NCI-H2227 (cell line): ENCODE measurements at regions not wholly inside any gene's neighbourhood (a gene's known extent, or its start where the extent isn't known, plus 50 kb on each side); places are given as distances from the start of the nearest gene placed in this dataset.
"Not testable (repeated sequence)": the region's sequence is repeated elsewhere in the genome, so short reads cannot be mapped to it uniquely, and the experiment has no call there.

Experiments
- DNase-seq: peaks from one replicate; lab custom pipeline; 2025; ENCODE audit not compliant: unreplicated experiment; lab: John Stamatoyannopoulos, UW

GRCh38 chr15:91413142-91413541 is 313.1 kb downstream of the SV2B start:
- no peak for DNase-seq

- no peak for DNase-seq
Measured at GRCh38 chr15:91414124-91414523, 314.1 kb downstream of the SV2B start.

GRCh38 chr15:91415258-91415657 is 315.2 kb downstream of the SV2B start:
- not testable (repeated sequence) for DNase-seq

- no peak for DNase-seq
Measured at GRCh38 chr15:91420689-91421088, 320.6 kb downstream of the SV2B start.

GRCh38 chr15:91422797-91423196 is 322.7 kb downstream of the SV2B start:
- DNase-seq: no peak

GRCh38 chr15:91424001-91424400 is 323.9 kb downstream of the SV2B start:
- no peak for DNase-seq

- DNase-seq: no peak
Measured at GRCh38 chr15:91426412-91426811, 326.4 kb downstream of the SV2B start.

- no peak for DNase-seq
Measured at GRCh38 chr15:91429973-91430372, 329.9 kb downstream of the SV2B start.

GRCh38 chr15:91431041-91431715 is 331.1 kb downstream of the SV2B start:
- DNase-seq: no peak

- DNase-seq: no peak
Measured at GRCh38 chr15:91435113-91435512, 335.1 kb downstream of the SV2B start.

GRCh38 chr15:91444656-91445055 is 344.6 kb downstream of the SV2B start:
- no peak for DNase-seq

- no peak for DNase-seq
Measured at GRCh38 chr15:91445695-91446228, 345.7 kb downstream of the SV2B start.

GRCh38 chr15:91447991-91448644 is 348.1 kb downstream of the SV2B start:
- no peak for DNase-seq

GRCh38 chr15:91453376-91453775 is 353.3 kb downstream of the SV2B start:
- DNase-seq: not testable (repeated sequence)

- no peak for DNase-seq
Measured at GRCh38 chr15:91456251-91456718, 356.2 kb downstream of the SV2B start.

- DNase-seq: no peak
Measured at GRCh38 chr15:91456921-91457320, 356.9 kb downstream of the SV2B start.

GRCh38 chr15:91461377-91461776 is 361.3 kb downstream of the SV2B start:
- DNase-seq: no peak

- DNase-seq: no peak
Measured at GRCh38 chr15:91465086-91465485, 365.0 kb downstream of the SV2B start.

- DNase-seq: no peak
Measured at GRCh38 chr15:91465696-91466095, 365.6 kb downstream of the SV2B start.

GRCh38 chr15:91468871-91469580 is 369.0 kb downstream of the SV2B start:
- DNase-seq: no peak

GRCh38 chr15:91469632-91470567 is 369.8 kb downstream of the SV2B start:
- DNase-seq: no peak
